ENCODE measurements at regions not wholly inside any gene's neighbourhood (a gene's known extent, or its start where the extent isn't known, plus 50 kb on each side); places are given as distances from the start of the nearest gene placed in this dataset.

- no peak for DNase-seq (ENCODE audit: low spot score)
- intact Hi-C loops (cut with DNase I), result no loop called here
These were observed 134.6 kb upstream of the TP63 start for GRCh38 chr3:189496375-189497138.

DNA sequence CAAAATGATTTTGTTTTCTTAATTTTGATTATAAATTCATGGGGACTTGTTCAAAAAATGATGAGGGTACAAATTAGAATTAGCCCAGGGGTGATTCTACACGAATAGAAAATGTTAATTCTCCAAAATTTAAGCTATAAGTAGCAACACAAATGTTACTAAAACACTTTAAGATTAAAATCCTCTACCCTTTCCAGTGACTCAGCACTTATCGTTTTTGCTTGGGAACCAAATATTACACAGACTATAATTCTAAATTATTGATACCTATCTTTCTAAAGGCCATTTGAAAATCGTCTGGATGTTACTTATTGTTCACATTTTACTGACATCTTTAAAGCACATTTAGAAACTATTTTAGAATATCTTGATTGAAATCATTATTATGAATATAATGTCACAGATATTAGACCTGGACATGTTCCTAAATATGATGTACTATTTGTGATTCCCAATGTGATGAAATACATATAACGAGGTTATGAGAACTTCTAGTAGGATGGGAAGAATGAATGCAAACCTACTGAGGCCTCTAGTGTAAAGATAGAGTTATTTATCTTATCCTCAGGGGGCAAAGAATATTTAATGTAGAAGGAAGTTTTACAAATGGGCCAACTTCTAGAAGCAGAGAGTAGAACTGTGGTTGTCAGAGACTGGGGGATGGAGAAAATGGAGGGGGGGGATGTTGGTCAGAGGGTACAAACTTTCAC, 132.0 kb upstream of the TP63 start:
- no peak for DNase-seq (ENCODE audit: low spot score)
- intact Hi-C loops (cut with DNase I), result no loop called here

DNA sequence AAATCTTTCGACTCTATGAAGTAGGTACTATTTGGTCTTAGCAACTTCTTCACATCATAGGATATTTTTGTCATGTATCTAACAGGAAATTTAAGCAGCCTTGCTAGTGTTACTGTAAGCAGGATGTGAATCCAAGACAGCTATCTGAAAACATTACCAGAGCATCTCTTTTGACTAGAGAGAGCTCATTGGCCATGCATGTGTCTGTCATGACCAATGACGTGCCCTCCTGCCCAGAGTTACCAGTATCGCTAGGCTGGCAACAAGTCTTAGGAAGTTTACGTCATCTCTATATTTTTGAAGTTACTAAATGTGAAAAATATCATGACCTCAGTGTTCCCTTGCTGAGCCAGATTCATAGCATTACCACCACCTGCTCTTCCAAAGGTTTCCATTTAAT, 130.9 kb upstream of the TP63 start:
- intact Hi-C loops (cut with DNase I), result no loop called here
- DNase-seq (ENCODE audit: low spot score), result no peak

- intact Hi-C loops (cut with DNase I), result no loop called here
- no peak for DNase-seq (ENCODE audit: low spot score)
These were observed 130.2 kb upstream of the TP63 start for GRCh38 chr3:189500798-189501495.

DNA sequence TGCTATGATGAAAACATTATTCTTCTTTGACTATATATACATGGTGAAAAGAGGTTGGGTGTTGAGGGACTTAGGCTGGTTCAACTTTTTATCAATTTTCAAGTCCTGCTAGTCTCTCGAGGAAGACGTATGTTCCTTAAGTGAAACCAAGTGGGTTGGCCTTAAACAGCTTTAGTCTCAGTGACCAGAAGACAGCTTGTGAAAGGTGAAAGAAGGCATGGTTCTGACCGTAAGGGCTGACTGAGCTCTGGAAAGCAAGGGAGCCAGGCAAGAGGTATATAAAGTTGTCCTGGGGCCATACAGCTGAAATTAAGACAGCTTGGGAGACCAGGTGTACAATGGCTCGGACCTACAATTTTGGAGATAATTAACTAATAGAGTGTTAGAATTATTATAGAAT, 128.9 kb upstream of the TP63 start:
- intact Hi-C loops (cut with DNase I), result no loop called here
- no peak for DNase-seq (ENCODE audit: low spot score)

GRCh38 chr3:189502676-189503257, 128.4 kb upstream of the TP63 start:
- intact Hi-C loops (cut with DNase I), result no loop called here
- no peak for DNase-seq (ENCODE audit: low spot score)

DNA sequence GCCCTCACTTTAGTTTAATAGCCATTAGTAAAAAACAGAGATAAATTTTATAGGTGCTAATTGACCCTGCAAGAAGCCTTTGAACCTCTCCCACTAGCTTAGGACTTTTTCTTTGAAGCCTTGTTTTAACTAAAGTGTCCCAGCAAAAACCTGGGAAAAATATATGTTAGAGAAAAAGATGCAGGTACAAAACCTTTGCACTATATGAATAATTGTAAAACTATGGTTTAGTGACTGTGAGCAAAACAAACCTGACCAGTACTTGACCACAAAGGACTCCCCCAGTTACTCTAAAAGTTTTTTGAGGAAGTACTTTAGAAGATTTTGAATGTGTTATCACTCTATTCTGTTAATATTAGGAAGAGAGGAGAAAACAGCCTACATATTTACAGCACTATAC, 123.3 kb upstream of the TP63 start:
- intact Hi-C loops (cut with DNase I), result no loop called here
- no peak for DNase-seq (ENCODE audit: low spot score)

GRCh38 chr3:189508784-189509501, 122.2 kb upstream of the TP63 start:
- no peak for DNase-seq (ENCODE audit: low spot score)
- intact Hi-C loops (cut with DNase I), result no loop called here

GRCh38 chr3:189512039-189512438, 119.2 kb upstream of the TP63 start:
- no peak for DNase-seq (ENCODE audit: low spot score)
- intact Hi-C loops (cut with DNase I), result no loop called here

DNA sequence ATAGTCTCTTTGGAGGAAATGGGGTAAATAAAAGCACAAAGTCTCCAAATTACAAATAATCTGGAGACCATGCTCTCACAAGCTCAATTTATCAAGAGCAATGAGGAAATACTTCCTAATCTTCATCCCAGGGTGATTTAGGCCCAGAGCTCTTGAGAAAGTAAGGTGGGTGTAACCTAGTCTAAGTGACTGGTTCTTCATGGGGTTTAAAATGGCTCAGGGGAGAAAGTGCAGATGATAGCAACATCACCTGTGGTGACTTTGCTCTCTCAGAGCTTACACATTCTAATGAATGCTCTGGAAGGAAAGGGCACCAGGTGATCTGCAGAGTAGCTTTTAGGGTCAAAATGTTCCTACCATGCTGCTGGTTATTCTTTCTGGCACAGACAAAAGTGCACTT, 118.4 kb upstream of the TP63 start:
- intact Hi-C loops (cut with DNase I), result no loop called here
- DNase-seq (ENCODE audit: low spot score), result no peak

DNA sequence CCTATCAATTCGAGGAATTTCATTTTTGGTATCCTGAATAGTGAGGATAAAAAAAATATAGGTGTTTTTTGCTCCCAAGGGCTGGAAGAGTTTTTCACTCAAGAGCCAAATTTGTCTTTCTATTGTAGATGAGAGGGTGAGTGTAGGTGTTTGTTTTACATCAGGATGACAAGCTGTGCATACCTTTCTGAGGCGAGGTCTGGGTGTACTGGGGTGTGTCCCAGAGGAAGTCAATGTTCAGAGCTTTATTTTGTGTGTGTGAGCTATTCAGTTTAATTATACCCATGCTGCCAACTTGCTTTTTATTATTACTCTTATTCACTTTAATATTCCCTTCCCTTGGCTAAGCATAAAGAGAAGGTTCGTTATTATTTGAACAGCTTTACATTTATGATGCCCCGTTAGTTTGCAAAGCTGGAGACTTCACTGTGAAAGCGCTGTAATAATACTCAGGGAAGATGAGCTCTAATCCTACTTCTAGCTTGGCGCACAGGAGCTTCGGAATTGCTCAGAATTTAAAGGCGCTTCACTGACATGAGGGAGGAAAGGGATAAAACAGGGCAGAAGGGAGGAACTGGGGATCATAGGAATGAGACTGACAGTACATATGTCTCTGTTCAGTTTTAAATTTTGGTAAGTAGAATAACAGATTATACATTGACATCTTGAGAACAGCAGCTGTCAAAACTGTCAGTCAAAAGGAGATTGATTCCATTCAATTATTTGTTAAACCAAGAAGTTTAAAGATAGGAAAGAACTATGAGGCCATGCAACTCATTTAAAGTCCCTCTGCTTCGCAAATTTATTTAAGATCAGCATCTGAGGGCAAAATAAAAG, 117.7 kb upstream of the TP63 start:
- DNase-seq (ENCODE audit: low spot score), result no peak
- intact Hi-C loops (cut with DNase I), result no loop called here

DNA sequence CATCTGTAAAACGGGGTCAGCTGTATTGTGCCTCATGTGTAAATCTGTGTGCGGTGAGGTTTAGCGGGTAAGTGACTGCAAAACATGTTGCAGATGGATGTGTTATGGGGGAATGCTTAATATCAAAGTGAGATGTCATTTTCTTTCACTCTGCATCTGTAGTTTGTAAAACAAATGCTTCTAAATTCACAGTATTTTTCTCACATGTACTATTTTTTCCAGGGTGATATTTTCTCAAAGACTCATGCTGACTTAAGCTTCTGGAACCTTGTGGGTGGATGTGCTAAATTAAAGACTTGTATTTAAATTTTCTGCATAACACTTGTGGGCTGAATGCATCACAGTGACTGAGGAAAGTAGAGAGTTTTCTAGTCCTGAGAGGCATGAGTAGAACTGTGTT, 115.2 kb upstream of the TP63 start:
- DNase-seq (ENCODE audit: low spot score), result no peak

DNA sequence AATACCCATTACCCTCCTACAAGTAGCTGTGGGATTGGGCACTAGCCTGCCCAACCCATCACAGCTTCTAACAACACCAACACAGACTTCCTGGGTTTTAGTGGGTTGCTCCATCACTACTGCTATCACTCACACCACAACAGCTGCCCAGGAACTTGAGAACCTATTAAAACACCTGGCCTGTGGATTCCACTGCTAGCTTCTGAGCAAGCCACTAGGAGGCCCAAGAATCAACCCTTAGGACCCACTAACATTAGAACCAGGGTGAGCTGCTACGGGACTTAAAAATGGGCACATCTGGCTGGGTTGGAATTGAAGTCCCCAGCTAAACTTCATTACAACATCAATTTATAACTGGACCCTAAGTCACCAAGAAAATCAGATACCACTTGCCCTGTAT, 113.2 kb upstream of the TP63 start:
- no peak for DNase-seq (ENCODE audit: low spot score)
- intact Hi-C loops (cut with DNase I), result no loop called here

More for the DNA sequence above, 115.2 kb upstream of the TP63 start:
- intact Hi-C loops (cut with DNase I), result no loop called here

DNA sequence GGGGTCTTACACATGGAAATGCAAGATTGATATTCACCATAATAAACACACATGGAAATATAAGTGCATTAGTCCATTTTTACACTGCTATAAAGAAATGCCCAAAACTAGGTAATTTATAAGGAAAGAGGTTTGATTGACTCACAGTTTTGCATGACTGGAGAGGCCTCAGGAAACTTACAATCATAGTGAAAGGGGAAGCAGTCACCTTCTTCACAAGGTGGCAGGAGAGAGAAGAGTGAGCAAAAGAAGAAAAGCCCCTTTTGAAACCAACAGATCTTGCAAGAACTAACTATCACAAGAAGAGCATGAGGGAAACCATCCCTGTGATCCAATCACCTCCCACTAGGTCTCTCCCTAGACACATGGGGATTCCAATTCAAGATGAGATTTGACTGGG, 111.7 kb upstream of the TP63 start:
- no peak for DNase-seq (ENCODE audit: low spot score)
- intact Hi-C loops (cut with DNase I), result no loop called here

- intact Hi-C loops (cut with DNase I), result no loop called here
- no peak for DNase-seq (ENCODE audit: low spot score)
These were observed 101.7 kb upstream of the TP63 start for GRCh38 chr3:189529468-189529867.

- intact Hi-C loops (cut with DNase I), result no loop called here
- DNase-seq (ENCODE audit: low spot score), result no peak
These were observed 101.2 kb upstream of the TP63 start for GRCh38 chr3:189529889-189530471.

GRCh38 chr3:189530822-189531221, 100.4 kb upstream of the TP63 start:
- DNase-seq (ENCODE audit: low spot score), result no peak
- intact Hi-C loops (cut with DNase I), result no loop called here

DNA sequence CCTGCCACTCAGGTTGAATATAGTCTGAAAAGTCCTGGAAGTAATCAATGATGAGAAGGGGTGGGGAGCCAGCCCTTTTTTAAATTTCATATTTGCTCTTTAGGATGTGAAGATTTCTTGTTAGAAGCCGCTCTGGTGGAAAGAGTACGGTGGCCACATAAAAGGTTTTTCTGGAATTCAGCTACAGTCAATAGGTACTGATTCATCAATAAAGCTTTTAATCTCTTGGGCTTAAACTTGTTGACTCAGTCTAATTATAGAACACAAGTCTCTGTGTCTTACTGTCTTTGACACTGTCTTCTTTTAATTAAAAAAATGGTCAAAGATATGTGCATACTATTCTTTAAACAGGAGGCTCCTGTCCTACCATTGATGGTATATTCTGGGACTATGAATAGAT, 99.9 kb upstream of the TP63 start:
- intact Hi-C loops (cut with DNase I), result no loop called here
- DNase-seq (ENCODE audit: low spot score), result no peak
